Muscle of leg (tissue), 3 donors: ENCODE measurements at regions not wholly inside any gene's neighbourhood (a gene's known extent, or its start where the extent isn't known, plus 50 kb on each side); places are given as distances from the start of the nearest gene placed in this dataset.
"Not testable (repeated sequence)": the region's sequence is repeated elsewhere in the genome, so short reads cannot be mapped to it uniquely, and the experiment has no call there.

Experiments used
- DNase-seq: peaks from one replicate; pipeline ENCODE4 v3.0.0; 2013
- H3K27ac ChIP-seq: one replicate; pipeline ENCODE4 v1.5.1; 2013; ENCODE audit warnings: mild to moderate bottlenecking, low read length, control low read depth
- H3K27me3 ChIP-seq: one replicate; pipeline ENCODE4 v1.6.1; 2013; ENCODE audit warnings: low read length; ENCODE audit not compliant: control insufficient read depth, insufficient read depth
- H3K36me3 ChIP-seq: one replicate; pipeline ENCODE4 v1.6.1; 2013; ENCODE audit warnings: low read length; ENCODE audit not compliant: control insufficient read depth, insufficient read depth
- H3K4me1 ChIP-seq: one replicate; pipeline ENCODE4 v1.6.1; 2013; ENCODE audit warnings: low read length; ENCODE audit not compliant: control insufficient read depth, insufficient read depth
- H3K4me3 ChIP-seq: one replicate; pipeline ENCODE4 v1.5.1; 2013; ENCODE audit warnings: low read length, control low read depth
- H3K9me3 ChIP-seq: replicated peaks from 2 replicates; pipeline ENCODE4 v1.6.1; 2013; ENCODE audit warnings: low read depth, low read length; ENCODE audit not compliant: control insufficient read depth
- WGBS: methylation state at CpG from one replicate; pipeline ENCODE4 v1.1.5; 2013; ENCODE audit warnings: missing lambda C conversion rate; ENCODE audit not compliant: insufficient coverage; 5-methylcytosine and 5-hydroxymethylcytosine counted together

DNA sequence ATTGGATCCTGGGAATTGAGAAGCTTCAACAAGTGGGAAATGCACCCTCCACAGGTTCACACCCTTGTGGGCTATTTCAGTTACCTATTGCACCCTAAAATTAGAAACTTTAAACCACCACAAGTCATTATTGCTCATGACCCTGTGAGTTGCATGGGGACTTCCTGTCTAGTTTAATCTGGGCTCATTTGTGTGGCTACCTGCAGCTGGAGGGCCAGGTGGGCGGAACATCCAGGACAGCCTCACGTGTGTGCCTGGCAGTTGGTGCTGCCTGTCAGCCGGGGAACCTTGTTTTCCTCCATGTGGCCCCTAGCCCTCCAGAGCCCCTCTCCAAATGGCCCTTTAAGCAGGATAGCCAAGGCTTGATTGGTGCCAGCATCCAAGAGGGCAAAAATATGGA lies 128.5 kb upstream of the ROPN1B start:
- not testable (repeated sequence) for H3K27me3 ChIP-seq
- WGBS = 77% methylated on average over 3 of the region's 3 CpGs

DNA sequence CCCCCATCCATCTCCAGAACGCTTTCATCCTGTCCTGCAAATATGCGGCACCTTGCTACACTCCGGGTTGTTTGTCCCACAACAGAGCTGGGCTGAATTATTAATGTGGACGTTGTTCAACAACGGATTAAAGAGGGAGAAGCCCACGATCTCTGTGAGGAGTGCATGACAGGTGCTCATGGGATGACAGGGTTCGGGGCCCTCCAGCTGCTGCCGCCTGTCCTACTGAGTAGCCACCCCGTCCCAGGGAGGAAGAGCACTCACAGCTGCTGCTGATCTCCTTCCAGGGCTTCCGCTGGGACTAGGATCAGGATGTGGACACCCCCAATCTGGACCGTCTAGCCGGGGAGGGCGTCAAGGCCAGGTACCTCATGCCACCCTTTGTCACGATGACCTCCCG lies 121.0 kb upstream of the ROPN1B start:
- 86% methylated on average over 11 of the region's 15 CpGs for WGBS
- DNase-seq = peak; percentile 63
- not testable (repeated sequence) for H3K27ac ChIP-seq, H3K4me1 ChIP-seq, H3K9me3 ChIP-seq, H3K4me3 ChIP-seq, H3K36me3 ChIP-seq, H3K27me3 ChIP-seq

More for the DNA sequence above, 128.5 kb upstream of the ROPN1B start:
- H3K27ac ChIP-seq, H3K4me3 ChIP-seq, DNase-seq, H3K36me3 ChIP-seq, H3K9me3 ChIP-seq, H3K4me1 ChIP-seq: not testable (repeated sequence)

DNA sequence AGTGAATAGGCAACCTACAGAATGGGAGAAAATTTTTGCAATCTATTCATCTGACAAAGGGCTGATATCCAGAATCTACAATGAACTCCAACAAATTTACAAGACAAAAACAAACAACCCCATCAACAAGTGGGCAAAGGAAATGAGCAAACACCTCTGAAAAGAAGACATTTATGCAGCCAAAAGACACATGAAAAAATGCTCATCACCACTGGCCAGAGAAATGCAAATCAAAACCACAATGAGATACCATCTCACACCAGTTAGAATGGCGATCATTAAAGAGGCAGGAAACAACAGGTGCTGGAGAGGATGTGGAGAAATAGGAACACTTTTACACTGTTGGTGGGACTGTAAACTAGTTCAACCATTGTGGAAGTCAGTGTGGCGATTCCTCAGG lies 114.0 kb upstream of the ROPN1B start:
- H3K27me3 ChIP-seq, DNase-seq, H3K9me3 ChIP-seq, H3K4me3 ChIP-seq, H3K36me3 ChIP-seq, H3K4me1 ChIP-seq, H3K27ac ChIP-seq: not testable (repeated sequence)
- WGBS = no CpG with 5 or more reads among the region's 2 CpGs

DNA sequence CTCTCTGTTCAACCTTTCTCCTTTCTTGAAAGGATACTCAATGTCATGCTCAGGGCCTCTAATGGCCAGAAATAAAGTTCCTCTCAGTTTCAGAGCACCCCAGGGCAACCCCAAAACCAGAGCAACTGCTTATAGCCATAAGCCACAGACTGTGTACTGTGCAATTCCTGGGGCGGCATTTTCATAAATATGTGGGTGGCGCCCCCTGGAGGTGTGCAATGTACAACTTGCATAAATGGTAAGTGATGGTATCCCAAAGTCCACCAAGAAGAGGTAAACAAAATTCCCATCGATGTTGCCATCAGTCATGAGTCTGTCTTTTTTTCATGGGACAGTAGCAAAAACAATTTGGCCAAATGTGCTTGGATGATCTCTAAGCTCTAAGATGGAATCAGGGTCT lies 108.4 kb upstream of the ROPN1B start:
- H3K36me3 ChIP-seq, H3K4me3 ChIP-seq, H3K27me3 ChIP-seq, DNase-seq, H3K4me1 ChIP-seq, H3K27ac ChIP-seq, H3K9me3 ChIP-seq: not testable (repeated sequence)
- 86% methylated on average over 2 of the region's 3 CpGs for WGBS

DNA sequence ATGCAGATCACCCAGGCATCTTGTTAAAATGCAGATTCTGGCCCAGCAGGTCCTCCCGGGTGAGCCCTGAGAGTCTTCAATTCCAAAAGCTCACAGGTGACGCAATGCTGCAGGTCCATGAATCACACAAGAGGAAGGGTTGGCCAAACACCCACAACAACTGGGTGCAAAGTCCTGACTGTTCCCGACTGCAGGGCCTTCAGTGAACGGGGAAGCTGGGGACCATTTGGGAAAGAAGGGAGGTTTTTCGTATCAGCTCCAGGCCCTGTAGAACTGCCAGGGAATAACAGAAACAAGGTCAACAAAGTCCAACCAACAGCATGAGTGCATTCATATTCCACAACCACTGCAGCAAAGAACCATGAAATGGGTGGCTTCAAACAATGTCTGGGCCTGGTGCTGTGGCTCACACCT lies 106.1 kb upstream of the ROPN1B start:
- not testable (repeated sequence) for H3K36me3 ChIP-seq, H3K4me1 ChIP-seq, H3K9me3 ChIP-seq, H3K27ac ChIP-seq, H3K4me3 ChIP-seq, H3K27me3 ChIP-seq, DNase-seq
- WGBS = no CpG with 5 or more reads among the region's 5 CpGs

DNA sequence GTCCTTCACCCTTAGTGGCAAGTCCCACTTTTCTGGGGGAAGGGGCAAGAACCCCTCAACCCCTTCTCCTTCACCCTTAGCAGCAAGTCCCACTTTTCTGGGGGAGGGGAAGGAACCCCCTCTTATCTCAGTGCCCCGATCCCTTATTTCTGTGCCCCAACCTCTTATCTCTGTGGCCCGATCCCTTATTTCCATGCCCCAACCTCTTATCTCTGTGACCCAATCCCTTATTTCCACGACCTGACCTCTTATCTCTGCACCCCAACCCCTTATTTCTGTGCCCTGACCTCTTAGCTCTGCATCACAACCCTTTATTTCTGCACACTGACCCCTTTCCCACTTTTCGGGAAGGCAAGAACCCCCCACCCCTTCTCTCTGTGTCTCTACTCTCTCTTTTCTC lies 104.4 kb upstream of the ROPN1B start:
- not testable (repeated sequence) for H3K27ac ChIP-seq, DNase-seq, H3K4me1 ChIP-seq, H3K4me3 ChIP-seq, H3K27me3 ChIP-seq, H3K9me3 ChIP-seq, H3K36me3 ChIP-seq
- WGBS = 97% methylated on average over 3 of the region's 4 CpGs

DNA sequence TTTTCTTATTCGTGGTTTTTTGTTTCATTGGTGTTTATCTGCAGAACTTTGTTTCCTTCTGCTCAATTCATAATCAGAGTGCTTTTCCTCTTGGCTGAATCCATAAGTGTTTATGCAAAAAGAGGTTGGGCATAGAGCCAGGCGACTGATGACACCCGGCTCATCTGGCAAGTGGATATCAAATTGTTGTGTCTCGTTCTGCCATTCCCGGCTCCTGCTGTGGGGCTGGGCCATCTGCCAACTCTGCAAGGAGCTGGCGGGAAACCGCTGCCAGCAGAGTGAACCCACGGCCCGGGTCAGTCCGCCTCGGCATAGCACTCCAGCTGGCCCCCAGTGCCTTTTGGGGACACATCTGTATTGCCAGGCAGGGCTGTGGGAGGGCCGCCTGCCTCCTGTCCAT lies 83.0 kb upstream of the ROPN1B start:
- WGBS = 43% methylated on average over 10 of the region's 12 CpGs
- not testable (repeated sequence) for H3K4me3 ChIP-seq, H3K9me3 ChIP-seq, H3K4me1 ChIP-seq, H3K27ac ChIP-seq, H3K36me3 ChIP-seq, H3K27me3 ChIP-seq
- DNase-seq = peak; percentile 86

DNA sequence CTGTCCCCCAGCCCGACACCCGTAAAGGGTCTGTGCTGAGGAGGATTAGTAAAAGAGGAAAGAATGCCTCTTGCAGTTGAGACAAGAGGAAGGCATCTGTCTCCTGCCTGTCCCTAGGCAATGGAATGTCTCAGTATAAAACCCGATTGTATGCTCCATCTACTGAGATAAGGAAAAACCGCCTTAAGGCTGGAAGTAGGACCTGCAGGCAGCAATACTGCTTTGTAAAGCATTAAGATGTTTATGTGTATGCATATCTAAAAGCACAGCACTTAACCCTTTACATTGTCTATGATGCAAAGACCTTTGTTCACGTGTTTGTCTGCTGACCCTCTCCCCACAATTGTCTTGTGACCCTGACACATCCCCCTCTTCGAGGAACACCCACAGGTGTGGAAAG lies 69.8 kb upstream of the ROPN1B start:
- not testable (repeated sequence) for H3K4me3 ChIP-seq, H3K36me3 ChIP-seq, H3K9me3 ChIP-seq, H3K27me3 ChIP-seq, H3K27ac ChIP-seq, H3K4me1 ChIP-seq, DNase-seq
- WGBS = no CpG with 5 or more reads among the region's 6 CpGs

DNA sequence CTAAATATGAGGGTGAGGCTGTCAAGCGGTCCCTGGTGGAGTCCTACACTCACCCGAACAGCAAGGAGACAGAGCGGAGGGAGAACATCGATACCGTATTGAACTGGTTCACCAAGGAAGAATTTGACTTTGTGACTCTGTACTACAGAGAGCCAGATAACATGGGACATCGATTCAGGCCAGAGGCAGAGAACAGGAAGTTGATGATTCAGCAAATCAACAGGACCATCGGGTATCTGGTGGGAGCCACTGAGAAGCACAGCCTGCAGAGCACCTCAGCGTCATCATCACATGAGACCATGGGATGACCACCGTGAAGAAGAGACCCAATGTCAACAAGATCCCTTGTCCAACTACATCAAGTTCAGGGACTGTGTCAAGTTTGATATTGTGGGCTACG lies 67.5 kb upstream of the ROPN1B start:
- not testable (repeated sequence) for DNase-seq, H3K4me1 ChIP-seq, H3K9me3 ChIP-seq, H3K4me3 ChIP-seq, H3K27ac ChIP-seq, H3K36me3 ChIP-seq, H3K27me3 ChIP-seq
- WGBS = 95% methylated on average over 6 of the region's 10 CpGs

DNA sequence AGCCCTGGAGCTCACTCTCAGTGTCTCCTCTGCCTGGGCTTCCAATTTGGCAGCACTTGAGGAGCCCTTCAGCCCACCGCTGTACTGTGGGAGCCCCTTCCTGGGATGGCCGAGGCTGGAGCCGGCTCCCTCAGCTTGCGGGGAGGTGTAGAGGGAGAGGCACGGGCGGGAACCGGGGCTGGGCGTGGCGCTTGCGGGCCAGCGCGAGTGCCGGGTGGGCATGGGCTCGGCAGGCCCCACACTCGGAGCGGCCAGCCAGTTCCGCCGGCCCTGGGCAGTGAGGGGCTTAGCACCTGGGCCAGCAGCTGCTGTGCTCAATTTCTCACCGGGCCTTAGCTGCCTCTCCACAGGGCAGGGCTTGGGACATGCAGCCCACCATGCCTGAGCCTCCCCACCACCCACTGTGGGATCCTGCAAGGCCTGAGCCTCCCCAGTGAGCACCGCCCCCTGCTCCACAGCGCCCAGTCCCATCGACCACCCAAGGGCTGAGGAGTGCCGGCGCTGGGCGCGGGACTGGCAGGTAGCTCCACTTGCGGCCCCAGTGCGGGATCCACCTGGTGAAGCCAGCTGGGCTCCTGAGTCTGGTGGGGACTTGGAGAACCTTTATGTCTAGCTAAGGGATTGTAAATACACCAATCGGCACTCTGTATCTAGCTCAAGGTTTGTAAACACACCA lies 65.1 kb upstream of the ROPN1B start:
- WGBS = 95% methylated on average over 22 of the region's 29 CpGs
- H3K27me3 ChIP-seq, H3K27ac ChIP-seq, H3K4me3 ChIP-seq, H3K9me3 ChIP-seq, DNase-seq, H3K4me1 ChIP-seq, H3K36me3 ChIP-seq: not testable (repeated sequence)

DNA sequence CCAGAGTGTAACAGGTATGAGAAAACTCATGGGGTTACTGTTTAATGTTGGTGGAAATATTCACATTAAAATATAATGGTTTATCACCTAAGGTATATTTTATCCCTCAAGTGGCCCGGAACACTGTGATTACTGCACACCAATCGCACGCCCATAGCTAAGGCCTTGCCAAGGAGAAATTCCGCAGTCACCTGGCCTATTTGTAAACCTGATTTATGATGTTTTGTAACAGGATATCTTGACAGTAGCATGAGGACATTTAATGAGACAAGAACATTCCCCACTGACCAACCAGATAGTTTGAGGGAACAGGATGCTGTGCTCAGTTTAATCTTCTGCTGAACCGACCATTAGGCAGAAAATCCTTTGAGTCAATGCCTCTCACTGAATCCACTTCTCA lies 61.7 kb upstream of the ROPN1B start:
- not testable (repeated sequence) for DNase-seq, H3K9me3 ChIP-seq, H3K27me3 ChIP-seq, H3K4me3 ChIP-seq, H3K36me3 ChIP-seq, H3K27ac ChIP-seq, H3K4me1 ChIP-seq
- no CpG with 5 or more reads among the region's 5 CpGs for WGBS
